ENCODE measurements at regions not wholly inside any gene's neighbourhood (a gene's known extent, or its start where the extent isn't known, plus 50 kb on each side); places are given as distances from the start of the nearest gene placed in this dataset.
"Not testable (repeated sequence)": the region's sequence is repeated elsewhere in the genome, so short reads cannot be mapped to it uniquely, and the experiment has no call there.

- H3K27ac ChIP-seq (ENCODE audit: low read depth, low read length): no peak overlapping the region
- no peaks in the 10 kb centered on the region for H3K36me3 ChIP-seq (ENCODE audit: control insufficient read depth in 5 of 5, insufficient read depth in 5 of 5, low read length in 5 of 5)
- no peaks in the 10 kb centered on the region for H3K9me3 ChIP-seq (ENCODE audit: control insufficient read depth in 5 of 5, low read length in 5 of 5)
- no peak overlapping the region for H3K4me3 ChIP-seq (ENCODE audit: low read depth in 1 of 5, low read length in 5 of 5)
- H3K9ac ChIP-seq (ENCODE audit: low read length in 5 of 5): no peak overlapping the region
- no peaks in the 10 kb centered on the region for H3K4me1 ChIP-seq (ENCODE audit: control insufficient read depth in 5 of 5, insufficient read depth in 5 of 5, low read length in 5 of 5)
- no peaks in the 10 kb centered on the region for H3K27me3 ChIP-seq (ENCODE audit: control insufficient read depth in 5 of 5, insufficient read depth in 4 of 5, low read length in 5 of 5)
These were observed 308.4 kb downstream of the ABCC12 start for GRCh38 chr16:47847220-47847970.

GRCh38 chr16:47834485-47835024 lies 321.2 kb downstream of the ABCC12 start:
- Histone ChIP-seq H3K9me3 (ENCODE audit: control insufficient read depth in 5 of 5, low read length in 5 of 5) (peaks cover 9 to 29% (median 26%) of the 10 kb centered on the region in 5 donors), H3K4me1 (ENCODE audit: control insufficient read depth in 5 of 5, insufficient read depth in 5 of 5, low read length in 5 of 5) (no peaks in the 10 kb centered on the region), H3K9ac (ENCODE audit: low read length in 5 of 5) (no peak overlapping the region), H3K27ac (ENCODE audit: low read depth, low read length) (no peak overlapping the region), H3K27me3 (ENCODE audit: control insufficient read depth in 5 of 5, insufficient read depth in 4 of 5, low read length in 5 of 5) (no peaks in the 10 kb centered on the region), H3K4me3 (ENCODE audit: low read depth in 1 of 5, low read length in 5 of 5) (peak overlapping the region in 1 of 5 donors; percentile 25), H3K36me3 (ENCODE audit: control insufficient read depth in 5 of 5, insufficient read depth in 5 of 5, low read length in 5 of 5) (no peaks in the 10 kb centered on the region)

DNA sequence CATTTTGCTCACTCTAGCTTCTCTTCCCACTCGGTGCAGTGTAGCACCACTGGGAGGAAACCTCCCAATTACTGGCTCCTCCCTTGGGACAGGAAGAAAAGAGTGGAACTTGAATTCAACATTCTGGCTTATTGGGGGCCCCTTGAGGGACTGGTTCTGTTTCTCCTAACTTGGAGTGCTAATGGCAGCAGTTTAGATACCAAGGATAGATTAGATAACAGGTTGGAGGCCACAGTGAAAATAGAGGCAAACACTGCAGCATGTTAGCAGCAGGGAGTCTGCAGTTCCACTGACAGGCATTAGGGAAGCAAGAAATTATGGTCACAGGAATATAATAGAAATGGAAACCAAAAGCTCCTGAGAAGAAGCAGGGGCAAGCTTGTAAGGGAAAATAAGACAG lies 322.0 kb downstream of the ABCC12 start:
- Histone ChIP-seq H3K36me3 (ENCODE audit: control insufficient read depth in 5 of 5, insufficient read depth in 5 of 5, low read length in 5 of 5) (no peaks in the 10 kb centered on the region), H3K4me3 (ENCODE audit: low read depth in 1 of 5, low read length in 5 of 5) (no peak overlapping the region), H3K27ac (ENCODE audit: low read depth, low read length) (no peak overlapping the region), H3K9ac (ENCODE audit: low read length in 5 of 5) (no peak overlapping the region), H3K4me1 (ENCODE audit: control insufficient read depth in 5 of 5, insufficient read depth in 5 of 5, low read length in 5 of 5) (no peaks in the 10 kb centered on the region), H3K27me3 (ENCODE audit: control insufficient read depth in 5 of 5, insufficient read depth in 4 of 5, low read length in 5 of 5) (no peaks in the 10 kb centered on the region), H3K9me3 (ENCODE audit: control insufficient read depth in 5 of 5, low read length in 5 of 5) (peaks cover 9 to 30% (median 27%) of the 10 kb centered on the region in 5 donors)

- Histone ChIP-seq H3K36me3 (ENCODE audit: control insufficient read depth in 5 of 5, insufficient read depth in 5 of 5, low read length in 5 of 5) (no peaks in the 10 kb centered on the region), H3K4me3 (ENCODE audit: low read depth in 1 of 5, low read length in 5 of 5) (no peak overlapping the region), H3K27ac (ENCODE audit: low read depth, low read length) (no peak overlapping the region)
These were observed 325.8 kb downstream of the ABCC12 start for GRCh38 chr16:47829850-47830600.

DNA sequence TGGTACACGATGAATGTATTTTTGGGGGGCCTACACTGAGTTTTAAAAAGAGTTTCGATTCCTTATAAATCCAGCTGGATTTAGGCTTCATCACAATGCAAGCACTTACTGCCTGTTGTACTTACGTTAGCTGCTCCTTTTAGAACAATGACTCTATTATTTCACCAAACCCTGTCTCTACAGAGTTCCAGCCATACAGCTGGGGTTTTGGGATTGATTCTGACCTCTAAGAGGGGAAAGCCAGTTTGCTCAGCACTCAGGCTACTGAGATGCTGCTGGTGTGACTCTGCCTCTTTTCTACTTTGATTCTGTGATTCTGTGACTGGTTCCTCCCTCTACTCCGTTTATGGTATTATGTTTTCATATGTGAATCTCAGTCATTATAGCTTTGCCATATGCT lies 329.7 kb downstream of the ABCC12 start:
- Histone ChIP-seq H3K27me3 (ENCODE audit: control insufficient read depth in 5 of 5, insufficient read depth in 4 of 5, low read length in 5 of 5) (no peaks in the 10 kb centered on the region), H3K27ac (ENCODE audit: low read depth, low read length) (no peak overlapping the region), H3K9ac (ENCODE audit: low read length in 5 of 5) (no peak overlapping the region)

More at GRCh38 chr16:47829850-47830600, 325.8 kb downstream of the ABCC12 start:
- Histone ChIP-seq H3K4me1 (ENCODE audit: control insufficient read depth in 5 of 5, insufficient read depth in 5 of 5, low read length in 5 of 5) (no peaks in the 10 kb centered on the region), H3K9me3 (ENCODE audit: control insufficient read depth in 5 of 5, low read length in 5 of 5) (peaks cover 9 to 34% (median 23%) of the 10 kb centered on the region in 5 donors), H3K9ac (ENCODE audit: low read length in 5 of 5) (no peak overlapping the region), H3K27me3 (ENCODE audit: control insufficient read depth in 5 of 5, insufficient read depth in 4 of 5, low read length in 5 of 5) (no peaks in the 10 kb centered on the region)

GRCh38 chr16:47817048-47817447 lies 338.7 kb downstream of the ABCC12 start:
- no peak overlapping the region for H3K27ac ChIP-seq (ENCODE audit: low read depth, low read length)

More for the DNA sequence above, 329.7 kb downstream of the ABCC12 start:
- H3K4me3 ChIP-seq (ENCODE audit: low read depth in 1 of 5, low read length in 5 of 5): no peak overlapping the region
- H3K9me3 ChIP-seq (ENCODE audit: control insufficient read depth in 5 of 5, low read length in 5 of 5): peaks cover 6 to 20% (median 8%) of the 10 kb centered on the region in 5 donors
- H3K4me1 ChIP-seq (ENCODE audit: control insufficient read depth in 5 of 5, insufficient read depth in 5 of 5, low read length in 5 of 5): no peaks in the 10 kb centered on the region
- H3K36me3 ChIP-seq (ENCODE audit: control insufficient read depth in 5 of 5, insufficient read depth in 5 of 5, low read length in 5 of 5): no peaks in the 10 kb centered on the region

GRCh38 chr16:47816511-47816910 lies 339.3 kb downstream of the ABCC12 start:
- no peak overlapping the region for H3K4me3 ChIP-seq (ENCODE audit: low read depth in 1 of 5, low read length in 5 of 5)

More at GRCh38 chr16:47817048-47817447, 338.7 kb downstream of the ABCC12 start:
- no peaks in the 10 kb centered on the region for H3K36me3 ChIP-seq (ENCODE audit: control insufficient read depth in 5 of 5, insufficient read depth in 5 of 5, low read length in 5 of 5)
- H3K4me1 ChIP-seq (ENCODE audit: control insufficient read depth in 5 of 5, insufficient read depth in 5 of 5, low read length in 5 of 5): no peaks in the 10 kb centered on the region
- H3K4me3 ChIP-seq (ENCODE audit: low read depth in 1 of 5, low read length in 5 of 5): no peak overlapping the region
- peaks cover 0 to 10% (median 2%) of the 10 kb centered on the region in 5 donors for H3K9me3 ChIP-seq (ENCODE audit: control insufficient read depth in 5 of 5, low read length in 5 of 5)
- H3K27me3 ChIP-seq (ENCODE audit: control insufficient read depth in 5 of 5, insufficient read depth in 4 of 5, low read length in 5 of 5): no peaks in the 10 kb centered on the region
- no peak overlapping the region for H3K9ac ChIP-seq (ENCODE audit: low read length in 5 of 5)

GRCh38 chr16:47815655-47816054 lies 340.1 kb downstream of the ABCC12 start:
- Histone ChIP-seq H3K9me3 (ENCODE audit: control insufficient read depth in 5 of 5, low read length in 5 of 5) (peaks cover 0 to 10% (median 2%) of the 10 kb centered on the region in 5 donors), H3K9ac (ENCODE audit: low read length in 5 of 5) (no peak overlapping the region)

More at GRCh38 chr16:47816511-47816910, 339.3 kb downstream of the ABCC12 start:
- peaks cover 0 to 10% (median 2%) of the 10 kb centered on the region in 5 donors for H3K9me3 ChIP-seq (ENCODE audit: control insufficient read depth in 5 of 5, low read length in 5 of 5)
- H3K9ac ChIP-seq (ENCODE audit: low read length in 5 of 5): no peak overlapping the region
- no peaks in the 10 kb centered on the region for H3K36me3 ChIP-seq (ENCODE audit: control insufficient read depth in 5 of 5, insufficient read depth in 5 of 5, low read length in 5 of 5)
- H3K27ac ChIP-seq (ENCODE audit: low read depth, low read length): no peak overlapping the region
- H3K4me1 ChIP-seq (ENCODE audit: control insufficient read depth in 5 of 5, insufficient read depth in 5 of 5, low read length in 5 of 5): no peaks in the 10 kb centered on the region
- no peaks in the 10 kb centered on the region for H3K27me3 ChIP-seq (ENCODE audit: control insufficient read depth in 5 of 5, insufficient read depth in 4 of 5, low read length in 5 of 5)

DNA sequence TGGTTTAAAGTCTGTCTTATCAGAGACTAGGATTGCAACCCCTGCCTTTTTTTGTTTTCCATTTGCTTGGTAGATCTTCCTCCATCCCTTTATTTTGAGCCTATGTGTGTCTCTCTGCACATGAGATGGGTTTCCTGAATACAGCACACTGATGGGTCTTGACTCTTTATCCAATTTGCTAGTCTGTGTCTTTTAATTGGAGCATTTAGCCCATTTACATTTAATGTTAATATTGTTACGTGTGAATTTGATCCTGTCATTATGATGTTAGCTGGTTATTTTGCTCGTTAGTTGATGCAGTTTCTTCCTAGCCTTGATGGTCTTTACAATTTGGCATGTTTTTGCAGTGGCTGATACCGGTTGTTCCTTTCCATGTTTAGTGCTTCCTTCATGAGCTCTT lies 344.0 kb downstream of the ABCC12 start:
- not testable (repeated sequence) for H3K36me3 ChIP-seq (ENCODE audit: control insufficient read depth in 5 of 5, insufficient read depth in 5 of 5, low read length in 5 of 5); H3K27ac ChIP-seq (ENCODE audit: low read depth, low read length); H3K27me3 ChIP-seq (ENCODE audit: control insufficient read depth in 5 of 5, insufficient read depth in 4 of 5, low read length in 5 of 5); H3K9me3 ChIP-seq (ENCODE audit: control insufficient read depth in 5 of 5, low read length in 5 of 5); H3K4me3 ChIP-seq (ENCODE audit: low read depth in 1 of 5, low read length in 5 of 5); H3K9ac ChIP-seq (ENCODE audit: low read length in 5 of 5); H3K4me1 ChIP-seq (ENCODE audit: control insufficient read depth in 5 of 5, insufficient read depth in 5 of 5, low read length in 5 of 5)

More at GRCh38 chr16:47815655-47816054, 340.1 kb downstream of the ABCC12 start:
- Histone ChIP-seq H3K4me3 (ENCODE audit: low read depth in 1 of 5, low read length in 5 of 5) (no peak overlapping the region), H3K36me3 (ENCODE audit: control insufficient read depth in 5 of 5, insufficient read depth in 5 of 5, low read length in 5 of 5) (no peaks in the 10 kb centered on the region), H3K27me3 (ENCODE audit: control insufficient read depth in 5 of 5, insufficient read depth in 4 of 5, low read length in 5 of 5) (no peaks in the 10 kb centered on the region), H3K27ac (ENCODE audit: low read depth, low read length) (no peak overlapping the region), H3K4me1 (ENCODE audit: control insufficient read depth in 5 of 5, insufficient read depth in 5 of 5, low read length in 5 of 5) (no peaks in the 10 kb centered on the region)

All from subcutaneous abdominal adipose tissue (tissue), 5 donors.